Uterus (tissue), 3 donors: ENCODE measurements at regions not wholly inside any gene's neighbourhood (a gene's known extent, or its start where the extent isn't known, plus 50 kb on each side); places are given as distances from the start of the nearest gene placed in this dataset.

Experiments used
- DNase-seq, 2 donors: peaks; one replicate each; pipeline ENCODE4 v3.0.0-alpha.2; 2019 to 2020
- H3K27ac ChIP-seq, 2 donors: fragments of 200-600 bp; sonication (generic); 1 replicate in 1 of 2; 2 replicates in 1 of 2; pipeline ENCODE4 v1.5.1; 2016 to 2018
- H3K27me3 ChIP-seq, 2 donors: fragments of 200-600 bp; sonication (generic); one replicate each; pipeline ENCODE4 v1.5.1; 2018 to 2019; ENCODE audit warnings: control low read depth in 1 of 2
- H3K36me3 ChIP-seq, 2 donors: fragments of 200-600 bp; sonication (generic); one replicate each; pipeline ENCODE4 v1.5.1; 2019; ENCODE audit warnings: control low read depth in 1 of 2
- H3K4me1 ChIP-seq, 2 donors: fragments of 200-600 bp; sonication (generic); one replicate each; pipeline ENCODE4 v1.5.1; 2018 to 2019; ENCODE audit warnings: control low read depth in 1 of 2
- H3K4me3 ChIP-seq, 2 donors: fragments of 200-600 bp; sonication (generic); 1 replicate in 1 of 2; 2 replicates in 1 of 2; pipeline ENCODE4 v1.5.1; 2018 to 2019; ENCODE audit warnings: mild to moderate bottlenecking in 1 of 2
- H3K9me3 ChIP-seq, 2 donors: fragments of 200-600 bp; sonication (generic); one replicate each; pipeline ENCODE4 v1.5.1; 2019; ENCODE audit warnings: control low read depth in 1 of 2
- POLR2A ChIP-seq, 2 donors: fragments of 450-650 bp; IDR thresholded peaks; one replicate each; pipeline ENCODE4 v1.6.1; 2016; ENCODE audit warnings: antibody characterized with exemption in 2 of 2, mild to moderate bottlenecking in 1 of 2, moderate library complexity in 1 of 2
- intact Hi-C: fragments of 100-400 bp; cut with DNase I; formaldehyde crosslinking; loops from one replicate; pipeline ENCODE4 v1.15.1; 2023; ENCODE audit warnings: low total_unique reads
- TF ChIP-seq, protein P1 (sequence below), 4 experiments: fragments of 200-600 bp in 2 of 4; fragments of 450-650 bp in 2 of 4; sonication (generic) in 2 of 4; IDR thresholded peaks; one replicate each; pipeline ENCODE4 v1.5.1; 2016 to 2019; ENCODE audit warnings: antibody characterized with exemption in 4 of 4, mild to moderate bottlenecking in 2 of 4, moderate library complexity in 1 of 4
- donor health status: DM: yes; HTN: yes; CAD: no.

DNA sequence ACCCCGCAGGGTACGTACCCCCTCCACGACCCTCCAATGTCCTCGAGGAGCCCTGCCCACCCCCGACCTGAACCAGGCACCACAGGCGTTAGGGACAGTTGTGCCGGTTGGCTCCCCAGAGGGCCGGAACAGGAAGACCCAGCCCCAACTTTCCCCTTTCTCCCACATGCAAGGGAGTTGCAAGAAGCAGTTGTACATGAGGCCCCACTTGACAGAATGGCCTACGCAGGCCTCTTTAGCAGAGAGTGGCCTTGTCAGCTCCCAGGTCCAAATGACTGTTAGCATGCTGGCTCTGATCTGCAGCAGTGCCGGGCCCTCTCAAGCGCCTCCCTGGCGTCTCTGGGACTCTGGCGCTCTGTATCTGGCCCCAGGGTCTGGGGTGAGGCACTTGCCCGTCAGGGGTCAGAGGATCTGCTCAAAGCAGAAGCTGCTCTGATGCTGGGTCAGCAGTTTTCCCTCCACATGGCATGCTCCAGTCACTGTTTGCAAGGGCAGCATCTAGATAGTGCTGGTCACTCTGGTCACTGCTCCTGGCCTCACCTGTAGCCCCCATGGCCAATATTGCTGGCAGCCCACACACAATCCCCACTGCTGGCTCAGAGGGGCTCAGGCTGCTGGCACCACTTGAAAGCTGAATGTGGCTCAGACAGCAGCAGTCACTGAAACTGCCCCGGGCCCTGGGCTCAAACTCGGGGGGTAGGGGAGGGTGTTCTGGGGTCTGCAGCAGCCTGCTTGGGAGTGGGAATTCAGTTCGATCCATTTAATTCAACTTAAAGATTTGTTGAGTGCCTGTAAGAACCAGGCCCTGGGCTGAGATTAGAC is 254.5 kb downstream of the FAM43A start:
- Histone ChIP-seq H3K27ac (no peak overlapping the region), H3K36me3 (no peaks in the 10 kb centered on the region), H3K27me3 (no peaks in the 10 kb centered on the region), H3K4me1 (no peaks in the 10 kb centered on the region), H3K9me3 (no peaks in the 10 kb centered on the region), H3K4me3 (no peak overlapping the region)
- no peak for DNase-seq
- intact Hi-C loops = no loop called here
- TF ChIP-seq POLR2A (IDR thresholded peaks at IDR 0.05) = no peak
- TF ChIP-seq, protein P1, sequence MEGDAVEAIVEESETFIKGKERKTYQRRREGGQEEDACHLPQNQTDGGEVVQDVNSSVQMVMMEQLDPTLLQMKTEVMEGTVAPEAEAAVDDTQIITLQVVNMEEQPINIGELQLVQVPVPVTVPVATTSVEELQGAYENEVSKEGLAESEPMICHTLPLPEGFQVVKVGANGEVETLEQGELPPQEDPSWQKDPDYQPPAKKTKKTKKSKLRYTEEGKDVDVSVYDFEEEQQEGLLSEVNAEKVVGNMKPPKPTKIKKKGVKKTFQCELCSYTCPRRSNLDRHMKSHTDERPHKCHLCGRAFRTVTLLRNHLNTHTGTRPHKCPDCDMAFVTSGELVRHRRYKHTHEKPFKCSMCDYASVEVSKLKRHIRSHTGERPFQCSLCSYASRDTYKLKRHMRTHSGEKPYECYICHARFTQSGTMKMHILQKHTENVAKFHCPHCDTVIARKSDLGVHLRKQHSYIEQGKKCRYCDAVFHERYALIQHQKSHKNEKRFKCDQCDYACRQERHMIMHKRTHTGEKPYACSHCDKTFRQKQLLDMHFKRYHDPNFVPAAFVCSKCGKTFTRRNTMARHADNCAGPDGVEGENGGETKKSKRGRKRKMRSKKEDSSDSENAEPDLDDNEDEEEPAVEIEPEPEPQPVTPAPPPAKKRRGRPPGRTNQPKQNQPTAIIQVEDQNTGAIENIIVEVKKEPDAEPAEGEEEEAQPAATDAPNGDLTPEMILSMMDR (IDR thresholded peaks at IDR 0.05) = no peak

DNA sequence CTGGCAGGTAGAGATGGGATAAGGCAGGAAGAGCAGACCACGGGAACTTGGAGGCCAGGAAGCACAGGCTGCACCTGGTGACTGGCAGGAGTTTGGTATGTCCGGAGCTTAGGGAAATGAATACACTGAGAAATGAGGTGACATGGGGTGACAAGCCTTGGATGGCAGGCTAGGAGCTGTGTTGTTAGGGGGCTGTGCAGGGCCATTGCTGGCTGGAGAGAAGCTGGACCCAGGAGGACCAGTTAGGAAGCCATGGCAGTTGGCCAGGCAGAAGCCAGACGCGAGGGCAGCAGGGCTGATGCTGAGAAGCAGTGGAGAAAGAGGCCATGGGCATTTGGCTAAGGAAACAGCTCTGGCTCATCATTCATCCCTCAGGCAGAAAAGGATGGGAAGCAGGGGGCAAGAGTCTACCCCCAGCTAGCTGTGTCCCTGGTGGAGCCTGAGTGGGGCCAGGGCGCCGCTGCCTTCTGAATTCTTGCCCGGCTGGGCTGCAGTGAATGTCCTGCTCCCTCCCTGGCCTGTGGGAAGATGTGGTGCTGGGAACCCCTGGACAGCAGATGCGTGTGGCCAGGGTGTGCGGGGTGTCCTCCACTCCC is 255.8 kb downstream of the FAM43A start:
- no peaks in the 10 kb centered on the region for H3K4me1 ChIP-seq
- no peak overlapping the region for H3K27ac ChIP-seq
- H3K27me3 ChIP-seq = no peaks in the 10 kb centered on the region
- no peak overlapping the region for H3K4me3 ChIP-seq
- no peak for DNase-seq
- TF ChIP-seq POLR2A (IDR thresholded peaks at IDR 0.05) = no peak
- TF ChIP-seq, protein P1 (IDR thresholded peaks at IDR 0.05) = no peak
- no peaks in the 10 kb centered on the region for H3K9me3 ChIP-seq
- no peaks in the 10 kb centered on the region for H3K36me3 ChIP-seq
- intact Hi-C loops = no loop called here

DNA sequence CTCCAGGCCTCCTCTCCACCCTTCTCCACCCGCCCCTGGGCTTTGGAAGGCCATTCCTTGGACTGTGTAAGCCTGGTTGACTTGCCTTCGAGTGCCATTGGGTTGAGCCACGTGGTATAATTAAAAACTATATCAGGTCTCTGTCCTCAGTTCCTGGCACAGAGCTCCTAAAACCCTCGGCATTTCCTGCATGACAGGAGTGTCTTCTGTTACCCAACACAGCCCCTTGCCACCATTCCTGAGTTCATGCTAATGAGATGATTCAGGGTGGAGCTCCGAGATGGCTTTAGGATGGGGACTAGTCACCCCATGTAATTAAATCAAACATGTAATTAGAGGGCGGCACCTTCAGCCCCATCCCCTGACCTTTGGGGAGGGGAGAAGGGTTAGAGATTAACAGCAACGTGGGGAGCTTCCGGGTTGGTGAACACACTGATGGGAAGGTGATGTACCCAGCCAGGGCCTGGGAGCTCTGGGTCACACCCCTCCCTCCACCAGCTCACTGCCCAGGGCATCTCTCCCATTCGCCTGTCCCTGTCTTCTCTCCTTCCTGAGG is 256.4 kb downstream of the FAM43A start:
- no peak for DNase-seq
- TF ChIP-seq, protein P1 (IDR thresholded peaks at IDR 0.05) = no peak
- TF ChIP-seq POLR2A (IDR thresholded peaks at IDR 0.05) = no peak
- Histone ChIP-seq H3K36me3 (no peaks in the 10 kb centered on the region), H3K4me3 (no peak overlapping the region), H3K27ac (no peak overlapping the region), H3K9me3 (no peaks in the 10 kb centered on the region), H3K4me1 (no peaks in the 10 kb centered on the region), H3K27me3 (no peaks in the 10 kb centered on the region)
- intact Hi-C loops = no loop called here

DNA sequence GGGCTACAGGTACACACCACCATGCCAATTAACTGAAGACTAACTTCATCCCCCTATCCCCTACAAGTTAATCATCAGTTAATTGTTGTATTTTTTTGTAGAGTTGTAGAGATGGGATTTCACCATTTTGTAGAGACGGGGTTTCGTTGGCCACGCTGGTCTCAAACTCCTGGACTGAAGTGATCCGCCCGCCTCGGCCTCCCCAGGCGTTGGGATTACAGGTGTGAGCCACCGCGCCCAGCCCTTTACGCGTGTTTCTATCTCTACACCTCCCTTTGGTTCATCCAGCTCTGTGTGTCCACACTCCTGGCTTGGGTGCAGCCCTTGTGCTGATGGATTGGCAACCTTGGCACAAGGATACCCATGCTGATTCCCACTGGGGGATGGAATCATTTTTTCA is 258.8 kb downstream of the FAM43A start:
- TF ChIP-seq, protein P1 (IDR thresholded peaks at IDR 0.05) = no peak
- TF ChIP-seq POLR2A (IDR thresholded peaks at IDR 0.05) = no peak

DNA sequence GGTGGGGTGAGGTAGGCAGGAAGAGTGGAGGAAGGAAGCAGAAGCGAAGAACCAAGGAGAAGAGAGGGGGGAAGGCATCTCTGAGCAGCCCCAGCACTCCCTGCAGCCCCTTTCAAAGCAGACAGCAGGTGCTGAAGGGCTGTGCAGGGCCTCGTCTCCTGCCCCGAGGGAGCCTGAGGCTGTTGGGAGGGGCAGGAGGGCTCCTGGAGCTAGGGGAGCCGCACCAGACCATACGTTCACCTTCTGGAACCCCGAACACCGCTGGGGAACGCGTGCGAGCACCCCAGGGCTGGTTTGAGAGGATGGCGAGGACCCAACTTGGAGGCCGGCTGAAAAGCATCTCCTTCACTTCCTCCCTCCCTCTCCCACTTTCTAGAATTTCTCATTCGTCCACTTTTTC is 259.8 kb downstream of the FAM43A start:
- no peak for TF ChIP-seq POLR2A (IDR thresholded peaks at IDR 0.05)
- TF ChIP-seq, protein P1 (IDR thresholded peaks at IDR 0.05) = no peak
- no peak overlapping the region for H3K4me3 ChIP-seq
- H3K4me1 ChIP-seq = no peaks in the 10 kb centered on the region
- no peaks in the 10 kb centered on the region for H3K27me3 ChIP-seq
- no peaks in the 10 kb centered on the region for H3K9me3 ChIP-seq
- intact Hi-C loops = no loop called here
- no peaks in the 10 kb centered on the region for H3K36me3 ChIP-seq
- H3K27ac ChIP-seq = no peak overlapping the region
- no peak for DNase-seq

More for the DNA sequence above, 258.8 kb downstream of the FAM43A start:
- no peaks in the 10 kb centered on the region for H3K36me3 ChIP-seq
- no peaks in the 10 kb centered on the region for H3K27me3 ChIP-seq
- no peak overlapping the region for H3K27ac ChIP-seq
- no peak overlapping the region for H3K4me3 ChIP-seq
- DNase-seq = no peak
- intact Hi-C loops = no loop called here
- no peaks in the 10 kb centered on the region for H3K4me1 ChIP-seq
- no peaks in the 10 kb centered on the region for H3K9me3 ChIP-seq
